ENCODE measurements at regions not wholly inside any gene's neighbourhood (a gene's known extent, or its start where the extent isn't known, plus 50 kb on each side); places are given as distances from the start of the nearest gene placed in this dataset.
A peak's percentile ranks its signal among the peaks of the same experiment; 100 is the strongest.

DNA sequence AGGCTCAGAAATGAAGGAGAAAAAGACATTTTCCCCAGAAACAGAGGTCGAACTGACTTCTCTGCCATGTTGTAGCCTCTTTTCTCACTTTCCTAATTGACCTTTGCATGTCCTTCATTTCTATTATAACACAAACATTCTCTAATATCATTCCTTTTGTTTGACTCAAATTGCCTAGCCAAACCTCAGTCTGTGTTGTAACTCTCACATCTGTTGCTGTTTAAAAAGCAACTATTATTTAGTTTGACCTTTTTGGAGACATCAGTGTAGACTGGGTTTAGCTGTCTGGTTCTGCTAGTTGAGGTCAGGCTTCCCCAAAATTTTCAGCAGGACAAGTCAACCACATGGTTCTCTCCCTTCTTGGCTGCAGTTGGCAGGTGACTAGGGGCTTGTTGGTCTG, 371.5 kb downstream of the NLGN4Y start:
- DNase-seq (ENCODE audit: low read depth in 2 of 2) = peak in 1 of 2 experiments; percentile 1

DNA sequence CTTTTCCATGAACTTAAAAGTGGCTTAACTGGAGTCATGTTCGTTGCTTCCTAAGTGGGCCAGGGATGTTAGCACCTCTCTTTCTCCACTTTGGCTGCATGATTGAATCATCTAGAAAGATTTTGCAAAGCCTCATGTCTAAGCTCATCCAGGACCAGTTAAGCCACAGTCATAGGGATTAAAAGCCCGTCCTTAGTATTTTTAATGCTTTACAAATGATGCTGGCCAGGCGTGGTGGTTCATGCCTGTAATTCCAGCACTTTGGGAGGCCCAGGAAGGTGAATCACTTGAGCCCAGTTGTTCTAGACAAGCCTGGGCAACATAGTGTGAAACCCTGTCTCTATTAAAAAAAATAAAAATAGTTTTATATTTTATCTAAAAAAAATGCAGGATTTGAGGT, 381.6 kb downstream of the NLGN4Y start:
- no peak for DNase-seq (ENCODE audit: low read depth in 2 of 2)
